Thyroid gland (tissue), 4 donors: ENCODE measurements at regions not wholly inside any gene's neighbourhood (a gene's known extent, or its start where the extent isn't known, plus 50 kb on each side); places are given as distances from the start of the nearest gene placed in this dataset.

Source experiments
- POLR2A ChIP-seq, 2 donors: fragments of 450-650 bp; IDR thresholded peaks; one replicate each; pipeline ENCODE4 v1.6.1; 2017; ENCODE audit warnings: antibody characterized with exemption in 2 of 2, mild to moderate bottlenecking in 2 of 2, moderate library complexity in 1 of 2
- TF ChIP-seq, protein P1 (sequence below), 6 experiments: fragments of 200-600 bp in 3 of 6; fragments of 450-650 bp in 3 of 6; sonication (generic) in 3 of 6; IDR thresholded peaks; one replicate each; pipeline ENCODE4 v1.5.1; 2016 to 2019; ENCODE audit warnings: antibody characterized with exemption in 6 of 6, mild to moderate bottlenecking in 2 of 6, inconsistent platforms in 1 of 6, moderate library complexity in 1 of 6

DNA sequence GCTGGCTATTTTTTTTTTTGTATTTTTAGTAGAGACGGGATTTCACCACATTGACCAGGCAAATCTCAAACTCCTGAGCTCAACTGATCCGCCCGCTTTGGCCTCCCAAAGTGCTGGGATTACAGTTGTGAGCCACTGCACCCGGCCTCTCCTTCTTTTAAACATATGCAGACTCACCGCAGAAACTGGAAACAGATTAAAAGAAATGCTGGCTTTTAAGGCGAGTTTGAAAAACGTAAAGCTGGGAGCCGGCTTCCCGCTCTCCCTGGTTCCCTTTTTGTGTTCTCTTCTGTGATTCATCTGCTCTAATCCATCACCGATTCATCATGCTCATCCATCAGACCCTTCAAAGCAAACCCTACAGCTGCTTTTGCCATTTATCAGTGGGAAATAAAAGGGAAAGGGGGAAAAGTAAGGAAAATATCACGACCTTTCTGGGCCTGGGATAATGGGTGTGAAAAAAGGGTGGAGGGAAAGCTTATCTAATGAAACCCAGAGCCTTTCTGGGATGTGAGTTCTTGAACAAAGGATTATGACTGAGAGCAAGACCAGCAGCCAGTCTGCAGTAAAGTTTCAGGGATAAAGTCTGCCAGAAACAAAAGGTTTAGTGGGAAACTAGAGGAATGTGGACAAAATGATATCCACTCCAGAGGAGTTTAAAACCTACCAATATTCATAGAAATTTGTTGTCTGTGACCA lies 92.3 kb upstream of the LRIG1 start:
- TF ChIP-seq, protein P1, sequence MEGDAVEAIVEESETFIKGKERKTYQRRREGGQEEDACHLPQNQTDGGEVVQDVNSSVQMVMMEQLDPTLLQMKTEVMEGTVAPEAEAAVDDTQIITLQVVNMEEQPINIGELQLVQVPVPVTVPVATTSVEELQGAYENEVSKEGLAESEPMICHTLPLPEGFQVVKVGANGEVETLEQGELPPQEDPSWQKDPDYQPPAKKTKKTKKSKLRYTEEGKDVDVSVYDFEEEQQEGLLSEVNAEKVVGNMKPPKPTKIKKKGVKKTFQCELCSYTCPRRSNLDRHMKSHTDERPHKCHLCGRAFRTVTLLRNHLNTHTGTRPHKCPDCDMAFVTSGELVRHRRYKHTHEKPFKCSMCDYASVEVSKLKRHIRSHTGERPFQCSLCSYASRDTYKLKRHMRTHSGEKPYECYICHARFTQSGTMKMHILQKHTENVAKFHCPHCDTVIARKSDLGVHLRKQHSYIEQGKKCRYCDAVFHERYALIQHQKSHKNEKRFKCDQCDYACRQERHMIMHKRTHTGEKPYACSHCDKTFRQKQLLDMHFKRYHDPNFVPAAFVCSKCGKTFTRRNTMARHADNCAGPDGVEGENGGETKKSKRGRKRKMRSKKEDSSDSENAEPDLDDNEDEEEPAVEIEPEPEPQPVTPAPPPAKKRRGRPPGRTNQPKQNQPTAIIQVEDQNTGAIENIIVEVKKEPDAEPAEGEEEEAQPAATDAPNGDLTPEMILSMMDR (IDR thresholded peaks at IDR 0.05): no peak
- TF ChIP-seq POLR2A (IDR thresholded peaks at IDR 0.05): no peak
